T-helper 9 cell (primary cell): ENCODE measurements at regions not wholly inside any gene's neighbourhood (a gene's known extent, or its start where the extent isn't known, plus 50 kb on each side); places are given as distances from the start of the nearest gene placed in this dataset.
"Not testable (repeated sequence)": the region's sequence is repeated elsewhere in the genome, so short reads cannot be mapped to it uniquely, and the experiment has no call there.

Source experiments
- DNase-seq: peaks from one replicate; pipeline ENCODE4 v3.0.0-alpha.2; 2020

GRCh38 chr5:91283326-91283725, 99.8 kb downstream of the ARRDC3 start:
- no peak for DNase-seq

DNA sequence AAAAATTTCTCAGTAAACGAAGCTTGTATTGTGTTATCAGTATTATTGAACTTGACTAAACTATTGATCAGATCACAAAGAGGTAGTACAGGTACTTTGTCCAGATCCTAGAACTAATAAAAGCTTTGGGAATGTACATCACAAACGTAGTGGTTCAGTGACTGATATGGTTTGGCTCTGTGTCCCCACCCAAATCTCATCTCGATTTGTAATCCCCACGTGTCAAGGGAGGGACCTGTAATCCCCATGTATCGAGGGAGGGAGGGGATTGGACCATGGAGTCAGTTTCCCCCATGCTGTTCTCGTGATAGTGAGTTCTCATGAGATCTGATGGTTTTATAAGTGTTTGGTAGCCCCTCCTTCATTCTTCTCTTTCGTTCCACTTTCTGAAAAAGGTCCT, 100.9 kb downstream of the ARRDC3 start:
- no peak for DNase-seq

DNA sequence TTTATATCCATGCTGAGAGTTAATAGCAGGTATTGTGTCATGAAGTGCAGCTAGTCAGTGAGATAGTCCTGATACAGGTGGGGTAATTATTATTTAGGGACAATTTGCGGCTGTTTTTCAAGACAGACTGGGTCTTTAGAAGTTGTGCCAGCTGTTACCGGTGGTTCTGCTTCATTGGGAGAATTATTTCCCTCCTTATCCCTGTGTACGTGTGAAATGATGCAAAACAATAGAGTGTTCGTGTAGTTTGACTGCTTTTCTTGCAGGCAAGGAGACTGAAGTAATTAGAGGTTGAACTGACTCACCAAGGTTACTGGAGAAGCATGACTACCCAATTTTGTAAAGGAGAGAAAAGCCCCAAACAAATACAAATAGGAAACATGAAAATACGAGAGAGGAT, 101.7 kb downstream of the ARRDC3 start:
- DNase-seq = no peak

- peak; percentile 80 for DNase-seq
These were observed 102.5 kb downstream of the ARRDC3 start for GRCh38 chr5:91280362-91281269.

- no peak for DNase-seq
These were observed 105.3 kb downstream of the ARRDC3 start for GRCh38 chr5:91277840-91278239.

DNA sequence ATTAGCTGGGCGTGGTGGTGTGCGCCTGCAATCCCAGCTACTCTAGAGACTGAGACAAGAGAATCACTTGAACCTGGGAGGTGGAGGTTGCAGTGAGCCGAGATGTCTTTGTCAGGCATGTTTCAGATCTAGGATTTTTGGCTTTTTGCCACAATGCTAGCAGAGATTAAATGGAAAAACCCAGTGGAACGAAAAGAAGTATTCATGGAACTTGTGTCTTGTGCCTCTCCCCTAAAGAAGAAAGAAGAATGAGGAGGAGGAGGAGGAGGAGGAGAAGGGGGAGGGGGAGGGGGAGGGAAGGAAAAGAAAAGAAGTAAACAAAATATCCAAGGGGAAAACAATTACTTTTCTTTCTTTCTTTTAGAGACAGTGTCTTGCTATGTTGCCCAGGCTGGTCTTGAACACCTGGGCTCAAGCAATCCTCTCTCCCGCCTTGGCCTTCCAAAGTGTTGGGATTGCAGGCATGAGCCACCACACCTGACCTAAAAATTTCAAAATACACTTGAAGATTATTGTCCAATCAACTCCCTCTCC, 106.0 kb downstream of the ARRDC3 start:
- DNase-seq = no peak

- DNase-seq = no peak
These were observed 110.3 kb downstream of the ARRDC3 start for GRCh38 chr5:91272858-91273257.

GRCh38 chr5:91271999-91272398, 111.1 kb downstream of the ARRDC3 start:
- DNase-seq = no peak

DNA sequence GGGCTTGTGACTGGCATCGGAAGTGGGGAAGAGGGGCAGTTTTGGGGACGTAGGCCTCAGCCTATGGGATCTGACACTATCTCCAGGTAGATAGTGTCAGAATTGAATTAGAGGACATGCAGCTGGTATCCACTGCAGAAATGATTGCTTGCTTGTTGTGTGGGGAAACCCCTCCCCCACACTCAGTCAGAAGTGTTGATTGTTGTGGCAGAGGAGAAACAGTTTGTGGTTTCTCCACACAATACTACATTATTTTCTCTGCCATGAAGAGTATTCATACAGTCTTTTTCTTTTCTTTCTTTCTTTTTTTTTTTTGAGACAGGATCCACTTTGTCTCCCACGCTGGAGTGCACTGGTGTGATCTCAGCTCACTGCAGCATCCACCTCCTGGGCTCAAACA, 113.9 kb downstream of the ARRDC3 start:
- DNase-seq = no peak

- no peak for DNase-seq
These were observed 116.9 kb downstream of the ARRDC3 start for GRCh38 chr5:91266184-91266705.

GRCh38 chr5:91264311-91265051, 118.6 kb downstream of the ARRDC3 start:
- DNase-seq = no peak

- no peak for DNase-seq
These were observed 119.2 kb downstream of the ARRDC3 start for GRCh38 chr5:91263898-91264297.

DNA sequence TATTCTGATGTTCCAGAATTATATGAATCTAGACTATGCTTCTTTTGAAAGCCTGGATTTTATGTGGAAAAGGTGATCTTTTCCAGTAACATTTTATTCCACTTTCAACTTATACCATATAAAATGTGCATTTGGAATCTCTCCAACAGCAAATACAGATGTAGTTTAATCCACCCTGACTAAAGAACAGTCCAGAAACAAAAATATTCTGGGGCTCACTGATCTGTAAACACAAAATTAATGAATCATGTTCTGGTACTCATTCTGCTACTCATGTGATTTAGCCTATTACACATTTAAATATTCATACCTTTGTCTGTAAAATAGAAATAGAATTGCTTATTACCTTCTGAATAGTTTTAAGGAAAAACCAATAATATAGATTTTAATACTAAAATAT, 125.8 kb downstream of the ARRDC3 start:
- no peak for DNase-seq

- DNase-seq = no peak
These were observed 127.0 kb downstream of the ARRDC3 start for GRCh38 chr5:91256142-91256524.

DNA sequence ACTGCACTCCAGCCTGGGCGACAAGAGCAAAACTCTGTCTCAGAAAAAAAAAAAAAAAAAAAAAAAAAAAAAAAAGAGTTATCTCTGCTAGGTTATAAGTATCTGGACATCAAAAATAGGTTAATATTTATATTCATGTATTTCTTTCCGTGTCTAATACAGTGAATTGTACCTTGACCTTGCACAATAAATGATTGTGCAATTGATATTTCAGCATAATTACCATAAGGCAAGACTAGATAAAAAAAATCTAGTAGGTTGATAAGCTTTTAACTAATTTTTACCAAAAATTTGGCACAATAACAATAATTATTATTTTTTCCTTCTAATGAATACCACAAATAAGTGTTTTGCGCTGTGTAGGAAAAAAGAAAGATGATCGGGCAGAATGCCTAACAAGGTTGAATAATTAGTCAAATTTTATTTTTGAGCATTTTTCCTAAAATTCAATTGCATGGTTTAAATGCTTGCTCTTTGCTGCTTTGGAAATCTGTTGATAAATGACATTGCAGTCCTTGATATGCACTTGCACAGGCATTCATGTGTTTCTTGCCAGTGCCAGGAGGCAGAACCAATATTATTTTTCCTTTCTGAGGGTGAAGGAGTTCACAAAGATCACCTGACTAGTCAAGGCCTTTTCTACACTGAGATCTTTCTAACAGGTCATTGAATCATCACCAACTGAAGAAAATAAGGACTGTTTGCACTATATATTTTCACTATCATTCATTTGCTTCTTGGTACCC, 127.5 kb downstream of the ARRDC3 start:
- DNase-seq = no peak

GRCh38 chr5:91252916-91253315, 130.2 kb downstream of the ARRDC3 start:
- no peak for DNase-seq

DNA sequence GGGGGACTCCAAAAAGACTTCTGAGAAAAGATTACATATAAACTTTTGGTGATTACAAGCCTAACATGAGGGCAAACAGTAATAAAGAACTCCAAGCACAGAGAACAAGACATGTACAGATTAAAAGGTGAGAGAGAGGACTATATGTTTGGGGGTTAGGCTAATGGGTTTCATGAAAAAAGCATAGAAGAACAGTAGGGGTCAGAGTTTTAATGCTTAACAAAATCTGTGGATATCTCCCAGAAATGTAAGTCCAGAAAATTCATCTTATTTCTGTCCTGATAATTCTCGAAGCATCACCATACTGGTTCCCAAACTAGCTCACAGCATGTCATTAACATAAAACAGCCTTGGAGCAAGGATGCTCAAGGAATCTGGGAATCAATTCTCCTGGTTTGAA, 137.2 kb downstream of the ARRDC3 start:
- DNase-seq = no peak

- no peak for DNase-seq
These were observed 138.1 kb downstream of the ARRDC3 start for GRCh38 chr5:91245074-91245452.

GRCh38 chr5:91244380-91245073, 138.6 kb downstream of the ARRDC3 start:
- DNase-seq = no peak

- DNase-seq = no peak
These were observed 139.3 kb downstream of the ARRDC3 start for GRCh38 chr5:91243852-91244251.

DNA sequence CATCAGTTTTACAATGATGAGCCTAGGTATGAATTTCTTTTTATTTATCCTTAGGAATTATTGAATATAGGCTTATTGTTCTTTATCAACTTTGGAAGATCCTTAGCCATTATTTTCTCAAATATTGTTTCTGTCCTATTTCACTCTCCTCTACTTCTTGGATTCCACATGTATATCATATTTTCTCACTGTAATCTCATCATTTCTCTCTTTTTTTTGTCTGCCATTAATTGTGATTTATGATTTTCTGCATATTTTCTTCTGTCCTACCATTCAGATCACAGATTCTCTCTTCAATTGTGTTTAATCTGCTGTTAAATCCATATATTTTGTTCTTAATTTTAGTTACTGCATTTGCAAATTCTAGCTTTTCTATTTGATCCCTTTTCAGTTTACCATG, 139.8 kb downstream of the ARRDC3 start:
- DNase-seq = no peak

GRCh38 chr5:91241460-91241859, 141.7 kb downstream of the ARRDC3 start:
- DNase-seq = not testable (repeated sequence)
